ENCODE measurements at regions not wholly inside any gene's neighbourhood (a gene's known extent, or its start where the extent isn't known, plus 50 kb on each side); places are given as distances from the start of the nearest gene placed in this dataset.

DNA sequence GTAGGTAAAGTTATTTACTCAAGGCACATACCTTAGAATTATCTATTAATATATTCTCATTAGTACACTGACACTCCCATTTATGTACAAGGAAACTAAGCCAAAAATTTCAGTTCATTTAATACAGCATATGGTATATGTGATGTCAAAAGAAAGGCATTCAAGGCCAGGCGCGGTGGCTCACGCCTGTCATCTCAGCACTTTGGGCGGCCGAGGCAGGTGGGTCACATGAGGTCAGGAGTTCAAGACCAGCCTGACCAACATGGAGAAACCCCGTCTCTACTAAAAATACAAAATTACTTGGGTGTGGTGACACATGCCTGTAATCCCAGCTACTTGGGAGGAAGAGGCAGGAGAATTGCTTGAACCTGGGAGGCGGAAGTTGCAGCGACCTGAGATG lies 435.2 kb downstream of the GBE1 start:
- no peak for TF ChIP-seq POLR2A (IDR thresholded peaks at IDR 0.05)
- TF ChIP-seq, protein P1, sequence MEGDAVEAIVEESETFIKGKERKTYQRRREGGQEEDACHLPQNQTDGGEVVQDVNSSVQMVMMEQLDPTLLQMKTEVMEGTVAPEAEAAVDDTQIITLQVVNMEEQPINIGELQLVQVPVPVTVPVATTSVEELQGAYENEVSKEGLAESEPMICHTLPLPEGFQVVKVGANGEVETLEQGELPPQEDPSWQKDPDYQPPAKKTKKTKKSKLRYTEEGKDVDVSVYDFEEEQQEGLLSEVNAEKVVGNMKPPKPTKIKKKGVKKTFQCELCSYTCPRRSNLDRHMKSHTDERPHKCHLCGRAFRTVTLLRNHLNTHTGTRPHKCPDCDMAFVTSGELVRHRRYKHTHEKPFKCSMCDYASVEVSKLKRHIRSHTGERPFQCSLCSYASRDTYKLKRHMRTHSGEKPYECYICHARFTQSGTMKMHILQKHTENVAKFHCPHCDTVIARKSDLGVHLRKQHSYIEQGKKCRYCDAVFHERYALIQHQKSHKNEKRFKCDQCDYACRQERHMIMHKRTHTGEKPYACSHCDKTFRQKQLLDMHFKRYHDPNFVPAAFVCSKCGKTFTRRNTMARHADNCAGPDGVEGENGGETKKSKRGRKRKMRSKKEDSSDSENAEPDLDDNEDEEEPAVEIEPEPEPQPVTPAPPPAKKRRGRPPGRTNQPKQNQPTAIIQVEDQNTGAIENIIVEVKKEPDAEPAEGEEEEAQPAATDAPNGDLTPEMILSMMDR (IDR thresholded peaks at IDR 0.05), result no peak

Measured in heart left ventricle (tissue), 13 donors.